H9 (cell line): ENCODE measurements at regions not wholly inside any gene's neighbourhood (a gene's known extent, or its start where the extent isn't known, plus 50 kb on each side); places are given as distances from the start of the nearest gene placed in this dataset.

Source experiments
- DNase-seq: peaks from one replicate; pipeline ENCODE4 v3.0.0-alpha.2; 2017
- H2AFZ ChIP-seq: one replicate; pipeline ENCODE4 v1.6.1; 2013; ENCODE audit warnings: mild to moderate bottlenecking, low read length, control low read depth, moderate library complexity
- H2AK5ac ChIP-seq: 2 replicates; pipeline ENCODE4 v1.6.1; 2013; ENCODE audit warnings: low read length, control low read depth, mixed read lengths; ENCODE audit not compliant: insufficient read length
- H2BK120ac ChIP-seq: one replicate; pipeline ENCODE4 v1.6.1; 2013; ENCODE audit warnings: low read depth, mild to moderate bottlenecking, low read length, control low read depth, inconsistent platforms; ENCODE audit not compliant: poor library complexity, severe bottlenecking
- H2BK12ac ChIP-seq: 2 replicates; pipeline ENCODE4 v1.6.1; 2013; ENCODE audit warnings: low read length, control low read depth, mixed read lengths, low read depth; ENCODE audit not compliant: insufficient read length
- H2BK15ac ChIP-seq: 2 replicates; pipeline ENCODE4 v1.6.1; 2013; ENCODE audit warnings: low read depth, low read length, control low read depth
- H2BK20ac ChIP-seq: one replicate; pipeline ENCODE4 v1.6.1; 2013; ENCODE audit warnings: low read depth, mild to moderate bottlenecking, low read length, control low read depth, inconsistent platforms; ENCODE audit not compliant: poor library complexity, severe bottlenecking
- H2BK5ac ChIP-seq: 2 replicates; pipeline ENCODE4 v1.6.1; 2013; ENCODE audit warnings: low read length, control low read depth, mixed read lengths; ENCODE audit not compliant: insufficient read length
- H3K14ac ChIP-seq: 2 replicates; pipeline ENCODE4 v1.6.1; 2013; ENCODE audit warnings: low read length, control low read depth; ENCODE audit not compliant: insufficient read depth
- H3K18ac ChIP-seq: 2 replicates; pipeline ENCODE4 v1.6.1; 2013; ENCODE audit warnings: low read depth, mild to moderate bottlenecking, mixed read lengths, low read length, control low read depth; ENCODE audit not compliant: insufficient read length
- H3K23ac ChIP-seq: 2 replicates; pipeline ENCODE4 v1.6.1; 2013; ENCODE audit warnings: low read length, control low read depth, mixed read lengths, low read depth; ENCODE audit not compliant: insufficient read length
- H3K23me2 ChIP-seq: 2 replicates; pipeline ENCODE4 v1.6.1; 2013; ENCODE audit warnings: low read depth, mild to moderate bottlenecking, mixed read lengths, low read length, control low read depth; ENCODE audit not compliant: insufficient read length, poor library complexity, severe bottlenecking
- H3K27ac ChIP-seq: 2 replicates; pipeline ENCODE4 v1.5.1; 2013; ENCODE audit warnings: low read length, control low read depth, mixed read lengths, low read depth; ENCODE audit not compliant: insufficient read length
- H3K27me3 ChIP-seq: 2 replicates; pipeline ENCODE4 v1.6.1; 2013; ENCODE audit warnings: low read length, control low read depth, inconsistent platforms; ENCODE audit not compliant: insufficient read depth
- H3K4ac ChIP-seq: 2 replicates; pipeline ENCODE4 v1.6.1; 2013; ENCODE audit warnings: low read depth, mild to moderate bottlenecking, control low read depth, inconsistent platforms, low read length, moderate library complexity
- H3K4me1 ChIP-seq: 2 replicates; pipeline ENCODE4 v1.6.1; 2013; ENCODE audit warnings: low read length, control low read depth, inconsistent platforms; ENCODE audit not compliant: insufficient read depth
- H3K4me2 ChIP-seq: 2 replicates; pipeline ENCODE4 v1.6.1; 2013; ENCODE audit warnings: low read length, control low read depth, mixed read lengths; ENCODE audit not compliant: insufficient read length, insufficient read depth
- H3K56ac ChIP-seq: 2 replicates; pipeline ENCODE4 v1.6.1; 2013; ENCODE audit warnings: low read depth, mild to moderate bottlenecking, mixed read lengths, low read length, control low read depth; ENCODE audit not compliant: insufficient read length
- H3K79me1 ChIP-seq: 2 replicates; pipeline ENCODE4 v1.6.1; 2013; ENCODE audit warnings: low read depth, mild to moderate bottlenecking, moderate library complexity, low read length, control low read depth, inconsistent platforms; ENCODE audit not compliant: insufficient read depth, poor library complexity, severe bottlenecking
- H3K79me2 ChIP-seq: 2 replicates; pipeline ENCODE4 v1.6.1; 2013; ENCODE audit warnings: low read length, control low read depth, inconsistent platforms; ENCODE audit not compliant: insufficient read depth
- H3K9ac ChIP-seq: 2 replicates; pipeline ENCODE4 v1.6.1; 2013; ENCODE audit warnings: low read length, control low read depth, mixed read lengths; ENCODE audit not compliant: insufficient read length; ENCODE audit errors: extremely low read depth
- H3K9me3 ChIP-seq: one replicate; pipeline ENCODE4 v1.6.1; 2013; ENCODE audit warnings: low read depth, low read length, inconsistent platforms; ENCODE audit not compliant: control insufficient read depth
- H3T11ph ChIP-seq: one replicate; pipeline ENCODE4 v1.6.1; 2013; ENCODE audit warnings: mild to moderate bottlenecking, low read length, control low read depth, inconsistent platforms
- H4K20me1 ChIP-seq: one replicate; pipeline ENCODE4 v1.6.1; 2013; ENCODE audit not compliant: control insufficient read depth, insufficient read length, insufficient read depth
- H4K5ac ChIP-seq: 2 replicates; pipeline ENCODE4 v1.6.1; 2013; ENCODE audit warnings: low read depth, mild to moderate bottlenecking, mixed read lengths, low read length, control low read depth; ENCODE audit not compliant: insufficient read length
- H4K8ac ChIP-seq: replicated peaks from 2 replicates; pipeline ENCODE4 v1.6.1; 2013; ENCODE audit warnings: low read length, control low read depth, mixed read lengths, low read depth; ENCODE audit not compliant: insufficient read length
- H4K91ac ChIP-seq: 2 replicates; pipeline ENCODE4 v1.6.1; 2013; ENCODE audit warnings: low read depth, mild to moderate bottlenecking, moderate library complexity, mixed read lengths, low read length, control low read depth; ENCODE audit not compliant: insufficient read length
- H3K27ac Mint-ChIP-seq, 3 experiments: 2 replicates in 2 of 3; 3 replicates in 1 of 3; pipeline ENCODE4 v1.8.0; 2020 to 2021; ENCODE audit warnings: mixed read lengths in 3 of 3, mild to moderate bottlenecking in 1 of 3, moderate library complexity in 1 of 3
- H3K27me3 Mint-ChIP-seq: 2 replicates; pipeline ENCODE4 v1.8.0; 2021; ENCODE audit warnings: low read depth, mild to moderate bottlenecking, moderate library complexity, mixed read lengths
- H3K36me3 Mint-ChIP-seq, 3 experiments: 2 replicates in 2 of 3; 3 replicates in 1 of 3; pipeline ENCODE4 v1.8.0; 2020 to 2021; ENCODE audit warnings: low read depth in 3 of 3, mixed read lengths in 3 of 3; ENCODE audit not compliant: insufficient read depth in 1 of 3
- H3K4me1 Mint-ChIP-seq, 2 experiments: 2 replicates each; pipeline ENCODE4 v1.8.0; 2020; ENCODE audit warnings: mixed read lengths in 2 of 2
- H3K4me3 Mint-ChIP-seq, 2 experiments: 2 replicates in 1 of 2; 3 replicates in 1 of 2; pipeline ENCODE4 v1.8.0; 2020 to 2021; ENCODE audit warnings: mild to moderate bottlenecking in 2 of 2, mixed read lengths in 2 of 2, moderate library complexity in 1 of 2
- H3K9me3 Mint-ChIP-seq, 2 experiments: 2 replicates in 1 of 2; 3 replicates in 1 of 2; pipeline ENCODE4 v1.8.0; 2020; ENCODE audit warnings: mild to moderate bottlenecking in 2 of 2, mixed read lengths in 2 of 2, moderate library complexity in 1 of 2
- WGBS: extraction: QIAGEN DNeasy Blood & Tissue Kit; methylation state at CpG from one replicate; pipeline ENCODE4 v1.1.7; 2013; ENCODE audit warnings: missing lambda C conversion rate, low lambda C conversion rate, mixed read lengths; ENCODE audit not compliant: insufficient read length; ENCODE audit errors: extremely low coverage; 5-methylcytosine and 5-hydroxymethylcytosine counted together
- TF ChIP-seq, protein P1 (sequence below): fragments of 200-600 bp; sonication (generic); conservative IDR thresholded peaks from 3 replicates; pipeline ENCODE4 v1.8.0; 2021; ENCODE audit warnings: antibody characterized with exemption, mild to moderate bottlenecking

DNA sequence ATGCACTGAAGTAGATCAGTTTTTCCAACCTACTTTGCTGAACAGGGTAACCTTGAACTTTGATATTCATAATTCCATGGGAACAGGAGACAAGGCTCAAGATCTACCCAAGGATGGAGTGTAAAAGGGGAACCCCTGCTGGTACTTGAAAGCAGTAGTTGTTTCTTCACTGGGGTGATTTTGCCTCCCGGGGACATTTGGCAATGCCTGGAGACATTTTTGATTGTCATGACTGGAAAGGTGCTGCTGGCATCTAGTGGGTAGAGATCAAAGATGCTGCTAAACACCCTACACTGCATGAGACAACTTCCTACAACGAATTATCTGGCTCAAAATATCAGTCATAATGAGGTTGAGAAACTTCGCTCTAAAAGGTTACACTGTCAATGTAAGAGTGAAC lies 214.8 kb upstream of the CTBP2 start:
- Histone ChIP-seq H3K23ac (no peak overlapping the region), H2BK5ac (no peak overlapping the region), H3K27ac (no peak overlapping the region), H2BK15ac (no peak overlapping the region), H3K18ac (no peak overlapping the region), H3K79me1 (no peaks in the 10 kb centered on the region), H3K4ac (no peak overlapping the region), H3K4me1 (no peaks in the 10 kb centered on the region), H3K79me2 (no peaks in the 10 kb centered on the region), H2BK20ac (no peak overlapping the region), H3K9ac (no peak overlapping the region), H4K91ac (no peak overlapping the region), H2AFZ (no peak overlapping the region), H3K23me2 (no peaks in the 10 kb centered on the region), H2BK12ac (no peak overlapping the region), H3K4me2 (no peak overlapping the region), H4K20me1 (no peaks in the 10 kb centered on the region), H3K56ac (no peak overlapping the region), H3T11ph (no peak overlapping the region), H4K8ac (no peak overlapping the region), H3K14ac (no peak overlapping the region), H2AK5ac (no peak overlapping the region), H4K5ac (no peak overlapping the region), H3K27me3 (no peaks in the 10 kb centered on the region), H3K9me3 (no peaks in the 10 kb centered on the region), H2BK120ac (no peak overlapping the region)
- Mint-ChIP-seq H3K27me3 (peaks cover 17% of the 10 kb centered on the region), H3K4me1 (peaks cover 5 to 7% of the 10 kb centered on the region in 2 experiments; a peak in 3 of 4 replicates), H3K27ac (no peak overlapping the region), H3K9me3 (peaks cover 11 to 12% of the 10 kb centered on the region in 2 experiments), H3K36me3 (peaks cover 0 to 7% (median 2%) of the 10 kb centered on the region in 3 experiments; a peak in 4 of 7 replicates), H3K4me3 (no peak overlapping the region)
- no CpG with 5 or more reads among the region's 3 CpGs for WGBS
- TF ChIP-seq, protein P1, sequence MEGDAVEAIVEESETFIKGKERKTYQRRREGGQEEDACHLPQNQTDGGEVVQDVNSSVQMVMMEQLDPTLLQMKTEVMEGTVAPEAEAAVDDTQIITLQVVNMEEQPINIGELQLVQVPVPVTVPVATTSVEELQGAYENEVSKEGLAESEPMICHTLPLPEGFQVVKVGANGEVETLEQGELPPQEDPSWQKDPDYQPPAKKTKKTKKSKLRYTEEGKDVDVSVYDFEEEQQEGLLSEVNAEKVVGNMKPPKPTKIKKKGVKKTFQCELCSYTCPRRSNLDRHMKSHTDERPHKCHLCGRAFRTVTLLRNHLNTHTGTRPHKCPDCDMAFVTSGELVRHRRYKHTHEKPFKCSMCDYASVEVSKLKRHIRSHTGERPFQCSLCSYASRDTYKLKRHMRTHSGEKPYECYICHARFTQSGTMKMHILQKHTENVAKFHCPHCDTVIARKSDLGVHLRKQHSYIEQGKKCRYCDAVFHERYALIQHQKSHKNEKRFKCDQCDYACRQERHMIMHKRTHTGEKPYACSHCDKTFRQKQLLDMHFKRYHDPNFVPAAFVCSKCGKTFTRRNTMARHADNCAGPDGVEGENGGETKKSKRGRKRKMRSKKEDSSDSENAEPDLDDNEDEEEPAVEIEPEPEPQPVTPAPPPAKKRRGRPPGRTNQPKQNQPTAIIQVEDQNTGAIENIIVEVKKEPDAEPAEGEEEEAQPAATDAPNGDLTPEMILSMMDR, result no peak
- DNase-seq, result no peak
